AG04449 (cell line): ENCODE measurements at regions not wholly inside any gene's neighbourhood (a gene's known extent, or its start where the extent isn't known, plus 50 kb on each side); places are given as distances from the start of the nearest gene placed in this dataset.

Experiments
- CTCF ChIA-PET: fragments of 350-600 bp; formaldehyde crosslinking; extraction: SDS; loops from one replicate; lab custom pipeline; 2021; ENCODE audit warnings: antibody characterized with exemption; lab: Yijun Ruan, JAX
- POLR2A ChIA-PET: fragments of 400-600, 350-600 bp; formaldehyde crosslinking; extraction: SDS; loops from one replicate; lab custom pipeline; 2020; ENCODE audit warnings: antibody characterized with exemption, inconsistent platforms; lab: Yijun Ruan, JAX
- DNase-seq: peaks from one replicate; pipeline ENCODE4 v3.0.0-alpha.2; 2010; ENCODE audit warnings: low read depth, low spot score
- H3K4me3 ChIP-seq: 2 replicates; pipeline ENCODE4 v1.5.1; 2011; ENCODE audit warnings: low read depth, mild to moderate bottlenecking, control low read depth, low read length
- CTCF ChIP-seq: IDR thresholded peaks from one replicate; pipeline ENCODE4 v1.5.1; 2011; ENCODE audit warnings: mild to moderate bottlenecking, moderate library complexity, low read length, control low read depth, inconsistent platforms; ENCODE audit not compliant: insufficient read depth; ENCODE audit errors: missing control alignments

DNA sequence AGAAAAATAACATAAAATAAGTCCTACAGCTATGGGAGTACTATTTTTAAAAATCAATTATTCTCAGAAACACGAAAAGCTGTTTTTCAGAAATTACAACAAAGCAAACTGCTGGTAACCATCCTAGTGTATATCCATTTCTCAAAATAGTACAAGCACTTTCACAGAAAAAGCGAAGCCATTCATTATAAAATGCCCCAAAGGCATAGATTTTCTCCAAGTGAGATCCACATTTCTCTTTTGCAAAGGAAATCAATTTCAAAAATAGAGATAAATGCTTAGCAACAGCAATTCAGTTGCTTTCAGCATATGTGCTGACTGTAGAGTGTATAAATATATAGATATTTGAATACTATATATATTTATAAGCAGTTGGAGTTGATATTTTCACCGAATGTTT is 1266.3 kb downstream of the SI start:
- CTCF ChIA-PET: no interaction called here
- H3K4me3 ChIP-seq: no peak overlapping the region
- POLR2A ChIA-PET: no interaction called here
- no peak for TF ChIP-seq CTCF
- no peak for DNase-seq

DNA sequence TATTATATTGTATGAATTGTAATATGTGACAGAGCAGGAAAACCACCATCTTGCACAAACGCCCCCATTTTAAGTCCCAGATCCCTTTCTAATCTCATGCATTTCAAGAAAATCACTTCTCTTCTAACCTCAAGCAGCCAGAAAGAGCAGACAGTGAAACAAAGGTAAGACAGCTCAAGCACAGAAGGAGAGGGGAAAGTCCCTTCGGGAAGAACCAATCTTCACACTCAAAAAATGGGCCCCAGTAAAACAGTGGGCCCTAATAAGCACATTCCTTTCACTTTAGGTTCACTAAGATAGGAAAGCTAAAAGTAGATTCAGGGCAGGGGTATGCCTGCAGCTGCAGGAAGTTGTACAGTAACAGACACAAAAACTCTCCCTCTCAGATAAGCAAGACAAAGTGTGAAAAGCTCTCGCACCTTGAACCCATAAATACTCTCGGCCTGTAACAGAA is 1268.7 kb downstream of the SI start:
- no peak for TF ChIP-seq CTCF
- ChIA-PET POLR2A (no interaction called here), CTCF (no interaction called here)
- no peak for DNase-seq
- H3K4me3 ChIP-seq: no peak overlapping the region

DNA sequence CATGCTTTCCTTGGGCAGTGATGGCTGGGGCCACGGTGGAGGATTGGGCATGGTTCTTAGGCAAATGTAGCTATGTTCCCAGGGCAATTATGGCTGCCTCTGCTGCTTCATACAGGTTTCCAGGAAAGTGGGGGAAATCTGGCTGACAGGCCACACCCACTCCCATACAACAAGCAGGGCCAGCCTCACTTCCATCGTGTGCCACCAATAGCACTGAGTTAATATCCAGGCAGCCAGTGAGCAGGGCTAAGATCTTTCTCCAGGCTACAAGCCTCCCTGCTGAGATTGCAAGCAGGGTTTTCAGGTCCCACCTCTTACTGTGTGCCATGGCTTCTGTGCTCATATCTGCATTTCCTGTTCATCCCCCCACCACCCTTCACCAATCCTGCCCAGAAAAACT is 1291.9 kb downstream of the SI start:
- DNase-seq: no peak
- no peak for TF ChIP-seq CTCF
- ChIA-PET CTCF (no interaction called here), POLR2A (no interaction called here)
- no peak overlapping the region for H3K4me3 ChIP-seq

DNA sequence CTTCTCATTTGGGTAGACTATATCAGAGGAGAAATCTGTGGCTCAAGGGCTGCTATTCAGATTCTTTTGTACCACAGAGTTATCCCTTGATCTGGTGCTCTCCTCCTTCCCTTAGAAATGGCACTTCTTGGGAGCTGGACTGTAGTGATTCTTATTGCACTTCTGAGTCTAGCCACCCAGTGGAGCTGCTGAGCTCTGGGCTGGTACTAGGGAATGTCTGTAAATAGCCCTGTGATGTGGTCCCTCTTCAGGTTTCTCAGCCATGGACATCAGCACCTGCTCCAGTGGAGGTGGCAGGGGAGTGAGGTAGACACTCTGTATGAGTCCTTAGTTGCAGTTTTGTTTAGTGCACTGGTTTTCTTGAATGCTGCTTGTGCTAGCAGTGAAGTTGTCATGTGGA is 1292.6 kb downstream of the SI start:
- ChIA-PET CTCF (no interaction called here), POLR2A (interaction anchor here (0.7 kb wide), 1 partner anchor 1313 kb away, joined by 3 read pairs; no protein-coding TSS in a partner anchor)
- no peak for TF ChIP-seq CTCF
- no peak overlapping the region for H3K4me3 ChIP-seq
- DNase-seq: no peak

- CTCF ChIA-PET: no interaction called here
Measured at GRCh38 chr3:163779396-163780344, 1298.6 kb downstream of the SI start.

DNA sequence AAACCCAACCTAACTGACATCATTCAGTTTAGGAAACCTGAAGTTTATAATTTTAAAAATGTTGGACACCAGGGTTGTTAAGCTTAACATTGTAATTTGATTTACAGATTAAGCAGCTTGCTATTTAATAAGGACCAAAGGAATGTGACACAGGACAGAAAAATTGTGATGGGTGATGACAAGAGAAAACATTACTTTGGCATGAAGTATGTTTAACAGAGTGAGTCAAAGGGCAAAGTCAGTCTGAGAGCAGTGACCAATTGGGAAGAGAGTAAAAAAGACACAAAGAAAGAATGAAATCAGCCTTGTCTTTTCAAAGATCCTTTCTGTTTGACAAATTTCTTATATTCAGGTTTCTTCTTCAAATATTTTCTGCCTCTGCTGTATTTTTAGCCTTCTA is 1301.6 kb downstream of the SI start:
- TF ChIP-seq CTCF: no peak
- no peak overlapping the region for H3K4me3 ChIP-seq
- ChIA-PET POLR2A (no interaction called here), CTCF (no interaction called here)
- no peak for DNase-seq

More at GRCh38 chr3:163779396-163780344, 1298.6 kb downstream of the SI start:
- DNase-seq: no peak
- POLR2A ChIA-PET: no interaction called here
- TF ChIP-seq CTCF: no peak
- no peak overlapping the region for H3K4me3 ChIP-seq
